ENCODE measurements at regions not wholly inside any gene's neighbourhood (a gene's known extent, or its start where the extent isn't known, plus 50 kb on each side); places are given as distances from the start of the nearest gene placed in this dataset.
"Not testable (repeated sequence)": the region's sequence is repeated elsewhere in the genome, so short reads cannot be mapped to it uniquely, and the experiment has no call there.

DNA sequence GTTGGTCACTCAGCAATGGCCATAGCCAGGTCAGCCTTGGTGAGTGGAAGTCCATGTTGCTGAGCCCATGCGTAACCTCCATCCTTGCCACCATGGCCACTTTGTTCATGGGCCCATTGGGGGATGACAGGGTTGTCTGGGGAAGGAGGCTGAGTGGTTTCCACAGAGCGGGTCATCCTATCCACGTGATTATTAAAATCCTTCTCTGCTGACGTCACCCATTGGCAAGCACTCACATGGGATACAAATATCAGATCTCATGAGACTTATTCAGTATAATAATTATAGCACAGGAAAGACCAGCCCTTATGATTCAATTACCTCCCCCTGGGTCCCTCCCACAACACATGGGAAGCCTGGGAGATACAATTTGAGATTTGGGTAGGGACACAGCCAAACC is 534.8 kb downstream of the DIPK2A start:
- not testable (repeated sequence) for TF ChIP-seq POLR2A (IDR thresholded peaks at IDR 0.05; ENCODE audit: low read depth, low read length); PAX5 (IDR thresholded peaks at IDR 0.05; ENCODE audit: insufficient read depth, low read length, severe bottlenecking); POLR2AphosphoS5 (IDR thresholded peaks at IDR 0.05; ENCODE audit: low read depth, low read length); POU2F2 (IDR thresholded peaks at IDR 0.05; ENCODE audit: low read depth, low read length)

All from GM12891 (cell line).